GM12878 (cell line): ENCODE measurements at regions not wholly inside any gene's neighbourhood (a gene's known extent, or its start where the extent isn't known, plus 50 kb on each side); places are given as distances from the start of the nearest gene placed in this dataset.

Experiments used
- ATAC-seq: fragments of 200-7000 bp; cut with Tn5 transposase; 3 replicates; pipeline ENCODE4 v1.9.1; 2020; ENCODE audit warnings: mild to moderate bottlenecking, moderate library complexity
- BruUV-seq: library from RNA; stranded (reverse); fragments of 400-500 nt; replicated peaks from 2 replicates; lab custom pipeline; 2021; lab: Mats Ljungman, UMichigan
- CTCF ChIA-PET: fragments of 300-600 bp; sonication (Branson Sonifier 250); formaldehyde crosslinking; extraction: SDS; loops from one replicate; lab custom pipeline; 2021; ENCODE audit warnings: inconsistent platforms; lab: Yijun Ruan, JAX
- POLR2A ChIA-PET: fragments of 350-600 bp; formaldehyde crosslinking; extraction: SDS; loops from one replicate; lab custom pipeline; 2021; ENCODE audit warnings: inconsistent platforms; lab: Charles Lee
- RAD21 ChIA-PET: fragments of 300-600 bp; sonication (Branson Sonifier 250); formaldehyde crosslinking; loops from one replicate; lab custom pipeline; 2023; ENCODE audit warnings: antibody characterized with exemption; ENCODE audit not compliant: unreplicated experiment; lab: Charles Lee
- SMC1A ChIA-PET: fragments of 300-600 bp; sonication (Branson Sonifier 250); formaldehyde crosslinking; loops from one replicate; lab custom pipeline; 2023; ENCODE audit not compliant: unreplicated experiment, uncharacterized antibody; lab: Charles Lee
- DNase-seq: peaks from one replicate; pipeline ENCODE4 v3.0.0-alpha.2; 2011; ENCODE audit warnings: low read depth, low spot score
- FAIRE-seq: peaks from 3 replicates; lab custom pipeline; 2011; peaks lifted over from hg19 to GRCh38; lab: Jason Lieb, UNC
- H2AFZ ChIP-seq: 2 replicates; pipeline ENCODE4 v1.6.0; 2011; ENCODE audit warnings: low read depth, low read length, control low read depth; ENCODE audit not compliant: control insufficient read depth
- H3K27ac ChIP-seq: 2 replicates; pipeline ENCODE4 v1.5.1; 2011; ENCODE audit warnings: control low read depth; ENCODE audit not compliant: control insufficient read depth, insufficient read depth
- H3K27me3 ChIP-seq, 2 experiments: replicated peaks in 1 of 2; 2 replicates each; pipeline versions ENCODE4 v1.6.0 to v1.6.1; 2011; ENCODE audit warnings: low read length in 1 of 2; ENCODE audit not compliant: control insufficient read depth in 2 of 2, insufficient read depth in 2 of 2
- H3K36me3 ChIP-seq, 2 experiments: 2 replicates each; pipeline ENCODE4 v1.5.1; 2011; ENCODE audit warnings: low read length in 1 of 2; ENCODE audit not compliant: control insufficient read depth in 2 of 2, insufficient read depth in 2 of 2
- H3K4me1 ChIP-seq: 2 replicates; pipeline ENCODE4 v1.6.1; 2011; ENCODE audit warnings: mild to moderate bottlenecking, low read length, moderate library complexity, mixed read lengths; ENCODE audit not compliant: control insufficient read depth, insufficient read depth
- H3K4me2 ChIP-seq: 2 replicates; pipeline ENCODE4 v1.6.0; 2011; ENCODE audit warnings: control low read depth; ENCODE audit not compliant: control insufficient read depth, insufficient read depth
- H3K4me3 ChIP-seq: fragments of 200-600 bp; sonication (generic); 2 replicates; pipeline ENCODE4 v1.5.1; 2016
- H3K79me2 ChIP-seq: 2 replicates; pipeline ENCODE4 v1.6.0; 2011; ENCODE audit warnings: low read length; ENCODE audit not compliant: control insufficient read depth, insufficient read depth
- H3K9ac ChIP-seq: 2 replicates; pipeline ENCODE4 v1.8.0; 2011; ENCODE audit warnings: low read length, control low read depth, mixed read lengths; ENCODE audit not compliant: control insufficient read depth, insufficient read depth
- H3K9me3 ChIP-seq: replicated peaks from 3 replicates; pipeline ENCODE4 v1.5.1; 2011; ENCODE audit warnings: mild to moderate bottlenecking, low read length; ENCODE audit not compliant: control insufficient read depth, insufficient read depth
- H4K20me1 ChIP-seq: 2 replicates; pipeline ENCODE4 v1.6.0; 2011; ENCODE audit not compliant: control insufficient read depth, insufficient read depth
- E4F1 ChIP-seq: fragments of 450-650 bp; IDR thresholded peaks from 2 replicates; pipeline ENCODE4 v1.6.1; 2018; ENCODE audit warnings: borderline replicate concordance, mild to moderate bottlenecking; ENCODE audit not compliant: partially characterized antibody
- RCOR1 ChIP-seq: conservative IDR thresholded peaks from 2 replicates; pipeline ENCODE4 v1.6.1; 2012; ENCODE audit warnings: low read depth, low read length, improper control_type of control experiment
- SREBF1 ChIP-seq: IDR thresholded peaks from 2 replicates; pipeline ENCODE4 v1.6.1; 2012; ENCODE audit warnings: mild to moderate bottlenecking, low read length
- SUZ12 ChIP-seq: fragments of 200-600 bp; sonication (generic); IDR thresholded peaks from one replicate; pipeline ENCODE4 v1.6.1; 2018; ENCODE audit warnings: antibody characterized with exemption, mild to moderate bottlenecking; ENCODE audit not compliant: unreplicated experiment
- WGBS: methylation state at CpG from one replicate; pipeline ENCODE4 v1.1.6; 2016; ENCODE audit warnings: low lambda C conversion rate; ENCODE audit not compliant: insufficient replicate concordance, insufficient coverage; ENCODE audit errors: missing lambda C conversion rate; 5-methylcytosine and 5-hydroxymethylcytosine counted together
- in situ Hi-C: fragments of 300-500 bp; cut with MboI; formaldehyde crosslinking; loops from 9 replicates; pipeline ENCODE4 v1.14.3; 2018; ENCODE audit warnings: mixed read lengths
- intact Hi-C: fragments of 100-400 bp; cut with micrococcal nuclease; formaldehyde crosslinking; loops from one replicate; pipeline ENCODE4 v1.14.2; 2022; ENCODE audit not compliant: unreplicated experiment
- TF ChIP-seq, protein P1 (sequence below): fragments of 450-650 bp; IDR thresholded peaks from 2 replicates; pipeline ENCODE4 v1.6.1; 2017; ENCODE audit warnings: mild to moderate bottlenecking

DNA sequence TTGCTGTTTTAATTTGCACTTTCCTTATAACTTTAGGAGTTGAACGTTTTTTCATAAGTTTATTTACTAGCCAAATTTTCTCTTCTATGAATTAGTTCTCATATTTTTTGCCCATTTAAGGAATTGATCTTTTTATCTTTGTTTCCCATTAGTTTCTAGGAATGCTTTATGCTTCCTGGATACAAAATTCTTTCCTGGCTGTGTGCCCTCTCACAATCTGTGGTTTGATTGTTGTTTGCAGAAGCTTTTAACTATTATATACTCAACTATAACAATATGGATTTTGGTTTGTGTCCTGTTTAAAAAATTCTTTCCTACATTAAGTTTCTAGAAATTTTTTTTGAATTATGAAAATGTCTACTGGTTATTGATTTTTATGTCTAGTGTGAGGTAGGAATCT is 206.3 kb downstream of the CSNK1G3 start:
- ChIA-PET CTCF (no interaction called here), POLR2A (no interaction called here), RAD21 (no interaction called here), SMC1A (no interaction called here)
- no peak overlapping the region for H3K4me2 ChIP-seq
- H3K4me3 ChIP-seq: no peak overlapping the region
- no peak overlapping the region for H2AFZ ChIP-seq
- in situ Hi-C loops: no loop called here
- H3K9ac ChIP-seq: no peak overlapping the region
- H3K9me3 ChIP-seq: no peaks in the 10 kb centered on the region
- no peaks in the 10 kb centered on the region for H3K4me1 ChIP-seq
- DNase-seq: no peak
- H4K20me1 ChIP-seq: no peaks in the 10 kb centered on the region
- intact Hi-C loops: no loop called here
- H3K27ac ChIP-seq: no peak overlapping the region
- FAIRE-seq: no peak
- ATAC-seq: no peak
- H3K27me3 ChIP-seq: no peaks in the 10 kb centered on the region
- no peaks in the 10 kb centered on the region for H3K36me3 ChIP-seq
- H3K79me2 ChIP-seq: no peaks in the 10 kb centered on the region
- WGBS: 0% methylated on average over 1 of the region's 1 CpG
- no TSS peak for BruUV-seq
- TF ChIP-seq SREBF1 (no peak), SUZ12 (no peak), RCOR1 (no peak), E4F1 (no peak)
- TF ChIP-seq, protein P1, sequence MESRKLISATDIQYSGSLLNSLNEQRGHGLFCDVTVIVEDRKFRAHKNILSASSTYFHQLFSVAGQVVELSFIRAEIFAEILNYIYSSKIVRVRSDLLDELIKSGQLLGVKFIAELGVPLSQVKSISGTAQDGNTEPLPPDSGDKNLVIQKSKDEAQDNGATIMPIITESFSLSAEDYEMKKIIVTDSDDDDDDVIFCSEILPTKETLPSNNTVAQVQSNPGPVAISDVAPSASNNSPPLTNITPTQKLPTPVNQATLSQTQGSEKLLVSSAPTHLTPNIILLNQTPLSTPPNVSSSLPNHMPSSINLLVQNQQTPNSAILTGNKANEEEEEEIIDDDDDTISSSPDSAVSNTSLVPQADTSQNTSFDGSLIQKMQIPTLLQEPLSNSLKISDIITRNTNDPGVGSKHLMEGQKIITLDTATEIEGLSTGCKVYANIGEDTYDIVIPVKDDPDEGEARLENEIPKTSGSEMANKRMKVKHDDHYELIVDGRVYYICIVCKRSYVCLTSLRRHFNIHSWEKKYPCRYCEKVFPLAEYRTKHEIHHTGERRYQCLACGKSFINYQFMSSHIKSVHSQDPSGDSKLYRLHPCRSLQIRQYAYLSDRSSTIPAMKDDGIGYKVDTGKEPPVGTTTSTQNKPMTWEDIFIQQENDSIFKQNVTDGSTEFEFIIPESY: no peak
